H1 (cell line): ENCODE measurements at regions not wholly inside any gene's neighbourhood (a gene's known extent, or its start where the extent isn't known, plus 50 kb on each side); places are given as distances from the start of the nearest gene placed in this dataset.

Source experiments
- ATF3 ChIP-seq: IDR thresholded peaks from 2 replicates; pipeline ENCODE4 v1.6.1; 2011; ENCODE audit warnings: low read depth, mild to moderate bottlenecking, low read length; ENCODE audit not compliant: insufficient read depth
- BRCA1 ChIP-seq: IDR thresholded peaks from 2 replicates; pipeline ENCODE4 v1.6.1; 2012; ENCODE audit warnings: low read depth, low read length, improper control_type of control experiment
- CEBPB ChIP-seq: IDR thresholded peaks from 2 replicates; pipeline ENCODE4 v1.6.1; 2012; ENCODE audit warnings: low read depth, low read length
- CHD7 ChIP-seq: fragments of 300-600 bp; sonication (generic); IDR thresholded peaks from 2 replicates; pipeline ENCODE4 v1.7.1; 2012; ENCODE audit warnings: low read length, moderate library complexity, mild to moderate bottlenecking, inconsistent platforms; ENCODE audit not compliant: insufficient replicate concordance
- CTCF ChIP-seq, 3 experiments: IDR thresholded peaks; 1 replicate in 2 of 3; 2 replicates in 1 of 3; pipeline versions ENCODE4 v1.5.1 to v1.6.1; 2011; ENCODE audit warnings: low read length in 3 of 3, mild to moderate bottlenecking in 3 of 3, inconsistent platforms in 2 of 3, low read depth in 1 of 3, moderate library complexity in 1 of 3; ENCODE audit not compliant: insufficient read depth in 1 of 3; ENCODE audit errors: control extremely low read depth in 1 of 3
- POLR2A ChIP-seq, 2 experiments: IDR thresholded peaks; 1 replicate in 1 of 2; 2 replicates in 1 of 2; pipeline ENCODE4 v1.6.1; 2011; ENCODE audit warnings: low read depth in 2 of 2, low read length in 2 of 2, mild to moderate bottlenecking in 2 of 2; ENCODE audit errors: control extremely low read depth in 1 of 2
- POLR2AphosphoS5 ChIP-seq: IDR thresholded peaks from 2 replicates; pipeline ENCODE4 v1.6.1; 2011; ENCODE audit warnings: low read depth, low read length
- SP1 ChIP-seq: IDR thresholded peaks from 2 replicates; pipeline ENCODE4 v1.6.1; 2011; ENCODE audit warnings: low read depth, low read length
- TBP ChIP-seq: IDR thresholded peaks from 2 replicates; pipeline ENCODE4 v1.6.1; 2011; ENCODE audit warnings: low read depth, low read length, improper control_type of control experiment
- TF ChIP-seq, protein P1 (sequence below): IDR thresholded peaks from 2 replicates; pipeline ENCODE4 v1.6.1; 2011; ENCODE audit warnings: low read length, improper control_type of control experiment
- TF ChIP-seq, protein P2 (sequence below): IDR thresholded peaks from 2 replicates; pipeline ENCODE4 v1.6.1; 2012; ENCODE audit warnings: low read length, inconsistent platforms

GRCh38 chr3:153426344-153426743 lies 264.3 kb downstream of the RAP2B start:
- TF ChIP-seq ATF3: no peak
- TF ChIP-seq CTCF (IDR thresholded peaks at IDR 0.05; ENCODE audit: control extremely low read depth in 1 of 3, insufficient read depth in 1 of 3, low read depth in 1 of 3, low read length in 3 of 3): no peak
- no peak for TF ChIP-seq TBP
- TF ChIP-seq POLR2AphosphoS5: no peak
- TF ChIP-seq, protein P1, sequence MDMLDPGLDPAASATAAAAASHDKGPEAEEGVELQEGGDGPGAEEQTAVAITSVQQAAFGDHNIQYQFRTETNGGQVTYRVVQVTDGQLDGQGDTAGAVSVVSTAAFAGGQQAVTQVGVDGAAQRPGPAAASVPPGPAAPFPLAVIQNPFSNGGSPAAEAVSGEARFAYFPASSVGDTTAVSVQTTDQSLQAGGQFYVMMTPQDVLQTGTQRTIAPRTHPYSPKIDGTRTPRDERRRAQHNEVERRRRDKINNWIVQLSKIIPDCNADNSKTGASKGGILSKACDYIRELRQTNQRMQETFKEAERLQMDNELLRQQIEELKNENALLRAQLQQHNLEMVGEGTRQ: no peak
- TF ChIP-seq, protein P2, sequence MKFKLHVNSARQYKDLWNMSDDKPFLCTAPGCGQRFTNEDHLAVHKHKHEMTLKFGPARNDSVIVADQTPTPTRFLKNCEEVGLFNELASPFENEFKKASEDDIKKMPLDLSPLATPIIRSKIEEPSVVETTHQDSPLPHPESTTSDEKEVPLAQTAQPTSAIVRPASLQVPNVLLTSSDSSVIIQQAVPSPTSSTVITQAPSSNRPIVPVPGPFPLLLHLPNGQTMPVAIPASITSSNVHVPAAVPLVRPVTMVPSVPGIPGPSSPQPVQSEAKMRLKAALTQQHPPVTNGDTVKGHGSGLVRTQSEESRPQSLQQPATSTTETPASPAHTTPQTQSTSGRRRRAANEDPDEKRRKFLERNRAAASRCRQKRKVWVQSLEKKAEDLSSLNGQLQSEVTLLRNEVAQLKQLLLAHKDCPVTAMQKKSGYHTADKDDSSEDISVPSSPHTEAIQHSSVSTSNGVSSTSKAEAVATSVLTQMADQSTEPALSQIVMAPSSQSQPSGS: no peak
- no peak for TF ChIP-seq POLR2A (IDR thresholded peaks at IDR 0.05; ENCODE audit: control extremely low read depth in 1 of 2, low read depth in 2 of 2, low read length in 2 of 2)
- no peak for TF ChIP-seq SP1
- TF ChIP-seq BRCA1: no peak
- TF ChIP-seq CEBPB: no peak
- no peak for TF ChIP-seq CHD7
